GM23338 (cell line): ENCODE measurements at regions not wholly inside any gene's neighbourhood (a gene's known extent, or its start where the extent isn't known, plus 50 kb on each side); places are given as distances from the start of the nearest gene placed in this dataset.

Experiments
- ATAC-seq: fragments of 200-7000 bp; cut with Tn5 transposase; 3 replicates; pipeline ENCODE4 v1.9.1; 2020
- DNase-seq: peaks from one replicate; pipeline ENCODE4 v3.0.0-alpha.2; 2015; ENCODE audit warnings: low spot score
- H2AFZ ChIP-seq: fragments of 200-600 bp; sonication (generic); 2 replicates; pipeline ENCODE4 v1.8.0; 2016; ENCODE audit warnings: antibody characterized with exemption, mild to moderate bottlenecking, moderate library complexity
- H3F3A ChIP-seq: fragments of 200-600 bp; sonication (generic); replicated peaks from 2 replicates; pipeline ENCODE4 v1.8.0; 2017; ENCODE audit warnings: antibody characterized with exemption, mixed run types, low read depth
- H3K27ac ChIP-seq: fragments of 200-600 bp; sonication (generic); 2 replicates; pipeline ENCODE4 v1.6.1; 2016; ENCODE audit warnings: low read depth
- H3K27me3 ChIP-seq: fragments of 200-600 bp; sonication (generic); 2 replicates; pipeline ENCODE4 v1.8.0; 2016; ENCODE audit warnings: mild to moderate bottlenecking, mixed run types, moderate library complexity; ENCODE audit not compliant: insufficient read depth
- H3K36me3 ChIP-seq: fragments of 200-600 bp; sonication (generic); 2 replicates; pipeline ENCODE4 v1.8.0; 2016; ENCODE audit warnings: mild to moderate bottlenecking; ENCODE audit not compliant: insufficient read depth
- H3K4me1 ChIP-seq: fragments of 200-600 bp; sonication (generic); 2 replicates; pipeline ENCODE4 v1.8.0; 2016; ENCODE audit warnings: mild to moderate bottlenecking, moderate library complexity; ENCODE audit not compliant: insufficient read depth
- H3K4me2 ChIP-seq: fragments of 200-600 bp; sonication (generic); 2 replicates; pipeline ENCODE4 v1.7.1; 2017; ENCODE audit warnings: mixed run types
- H3K4me3 ChIP-seq: fragments of 200-600 bp; sonication (generic); 2 replicates; pipeline ENCODE4 v1.6.1; 2016; ENCODE audit warnings: mixed run types
- H3K79me2 ChIP-seq: fragments of 200-600 bp; sonication (generic); replicated peaks from 2 replicates; pipeline ENCODE4 v1.8.0; 2017; ENCODE audit warnings: mild to moderate bottlenecking; ENCODE audit not compliant: insufficient read depth
- H3K9me2 ChIP-seq: fragments of 200-600 bp; sonication (generic); 2 replicates; pipeline ENCODE4 v1.8.0; 2017; ENCODE audit not compliant: insufficient read depth
- H4K20me1 ChIP-seq: fragments of 200-600 bp; sonication (generic); replicated peaks from 2 replicates; pipeline ENCODE4 v1.8.0; 2017; ENCODE audit warnings: mild to moderate bottlenecking; ENCODE audit not compliant: insufficient read depth
- H3K27ac Mint-ChIP-seq: 2 replicates; pipeline ENCODE4 v1.8.0; 2020; ENCODE audit warnings: inconsistent platforms, mild to moderate bottlenecking, moderate library complexity, mixed read lengths
- H3K27me3 Mint-ChIP-seq: 3 replicates; pipeline ENCODE4 v1.8.0; 2022; ENCODE audit warnings: low read depth, mild to moderate bottlenecking, moderate library complexity, mixed read lengths, inconsistent platforms; ENCODE audit not compliant: insufficient read depth, poor library complexity
- H3K36me3 Mint-ChIP-seq: 3 replicates; pipeline ENCODE4 v1.8.0; 2021; ENCODE audit warnings: low read depth, mild to moderate bottlenecking, inconsistent platforms, moderate library complexity, mixed read lengths
- H3K4me1 Mint-ChIP-seq: 3 replicates; pipeline ENCODE4 v1.8.0; 2020; ENCODE audit warnings: mild to moderate bottlenecking, inconsistent platforms, mixed read lengths
- H3K4me3 Mint-ChIP-seq: 3 replicates; pipeline ENCODE4 v1.8.0; 2021; ENCODE audit warnings: moderate library complexity, mild to moderate bottlenecking, inconsistent platforms, mixed read lengths
- H3K9me3 Mint-ChIP-seq: 3 replicates; pipeline ENCODE4 v1.8.0; 2020; ENCODE audit warnings: moderate library complexity, mild to moderate bottlenecking, inconsistent platforms, mixed read lengths
- CREB1 ChIP-seq: fragments of 250-450 bp; sonication (Bioruptor Pico); IDR thresholded peaks from 2 replicates; pipeline ENCODE4 v1.5.0; 2020; ENCODE audit warnings: low read depth, mild to moderate bottlenecking, moderate library complexity
- CTCF ChIP-seq, 2 experiments: fragments of 200-600 bp in 1 of 2; sonication (generic) in 1 of 2; conservative IDR thresholded peaks; 2 replicates each; pipeline versions ENCODE4 v1.5.1 to v1.6.1; 2016 to 2017; ENCODE audit warnings: antibody characterized with exemption in 2 of 2, low read depth in 2 of 2, mild to moderate bottlenecking in 2 of 2, moderate library complexity in 1 of 2
- ETS1 ChIP-seq: IDR thresholded peaks from 2 replicates; pipeline ENCODE4 v1.6.1; 2016; ENCODE audit warnings: antibody characterized with exemption
- EZH2 ChIP-seq: fragments of 200-600 bp; sonication (generic); IDR thresholded peaks from one replicate; pipeline ENCODE4 v1.8.0; 2017; ENCODE audit warnings: antibody characterized with exemption, mild to moderate bottlenecking, low read depth; ENCODE audit not compliant: unreplicated experiment
- EZH2phosphoT487 ChIP-seq: fragments of 200-600 bp; sonication (generic); IDR thresholded peaks from one replicate; pipeline ENCODE4 v1.8.1; 2018; ENCODE audit warnings: antibody characterized with exemption; ENCODE audit not compliant: unreplicated experiment
- NANOG ChIP-seq: IDR thresholded peaks from 2 replicates; pipeline ENCODE4 v1.6.1; 2016; ENCODE audit warnings: antibody characterized with exemption, borderline replicate concordance
- POLR2AphosphoS5 ChIP-seq: IDR thresholded peaks from 2 replicates; pipeline ENCODE4 v1.6.1; 2016; ENCODE audit warnings: antibody characterized with exemption, low read depth
- ZNF114 ChIP-seq: fragments of 250-450 bp; sonication (Bioruptor Pico); IDR thresholded peaks from 2 replicates; pipeline ENCODE4 v1.5.0; 2020; ENCODE audit warnings: mild to moderate bottlenecking, moderate library complexity
- ZNF331 ChIP-seq: fragments of 250-450 bp; sonication (Bioruptor Pico); IDR thresholded peaks from 2 replicates; pipeline ENCODE4 v1.5.0; 2020; ENCODE audit warnings: low read depth, mild to moderate bottlenecking, moderate library complexity
- TF ChIP-seq, protein P1 (sequence below): fragments of 250-450 bp; sonication (Bioruptor Pico); IDR thresholded peaks from 2 replicates; pipeline ENCODE4 v1.5.0; 2020; ENCODE audit warnings: mild to moderate bottlenecking, moderate library complexity

DNA sequence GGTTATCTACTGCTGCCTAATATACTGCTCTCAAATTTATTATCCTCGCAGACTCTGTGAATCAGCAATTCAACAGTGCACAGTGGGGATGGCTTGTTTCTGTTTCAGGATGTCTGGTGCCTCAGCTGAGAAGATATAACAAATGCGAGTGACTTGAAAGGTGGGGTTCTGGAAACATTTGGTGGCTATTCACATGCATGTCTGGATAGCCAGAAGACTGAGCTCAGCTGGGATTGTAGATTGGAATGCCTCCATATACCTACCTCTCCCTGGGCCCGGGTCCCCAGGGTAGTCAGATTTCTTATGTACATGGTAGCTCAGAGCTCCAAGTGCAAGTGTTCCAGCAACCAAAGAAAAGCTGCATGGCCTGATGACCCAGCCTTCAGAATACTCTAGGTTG, 176.3 kb downstream of the IER5 start (continued):
- TF ChIP-seq, protein P1, sequence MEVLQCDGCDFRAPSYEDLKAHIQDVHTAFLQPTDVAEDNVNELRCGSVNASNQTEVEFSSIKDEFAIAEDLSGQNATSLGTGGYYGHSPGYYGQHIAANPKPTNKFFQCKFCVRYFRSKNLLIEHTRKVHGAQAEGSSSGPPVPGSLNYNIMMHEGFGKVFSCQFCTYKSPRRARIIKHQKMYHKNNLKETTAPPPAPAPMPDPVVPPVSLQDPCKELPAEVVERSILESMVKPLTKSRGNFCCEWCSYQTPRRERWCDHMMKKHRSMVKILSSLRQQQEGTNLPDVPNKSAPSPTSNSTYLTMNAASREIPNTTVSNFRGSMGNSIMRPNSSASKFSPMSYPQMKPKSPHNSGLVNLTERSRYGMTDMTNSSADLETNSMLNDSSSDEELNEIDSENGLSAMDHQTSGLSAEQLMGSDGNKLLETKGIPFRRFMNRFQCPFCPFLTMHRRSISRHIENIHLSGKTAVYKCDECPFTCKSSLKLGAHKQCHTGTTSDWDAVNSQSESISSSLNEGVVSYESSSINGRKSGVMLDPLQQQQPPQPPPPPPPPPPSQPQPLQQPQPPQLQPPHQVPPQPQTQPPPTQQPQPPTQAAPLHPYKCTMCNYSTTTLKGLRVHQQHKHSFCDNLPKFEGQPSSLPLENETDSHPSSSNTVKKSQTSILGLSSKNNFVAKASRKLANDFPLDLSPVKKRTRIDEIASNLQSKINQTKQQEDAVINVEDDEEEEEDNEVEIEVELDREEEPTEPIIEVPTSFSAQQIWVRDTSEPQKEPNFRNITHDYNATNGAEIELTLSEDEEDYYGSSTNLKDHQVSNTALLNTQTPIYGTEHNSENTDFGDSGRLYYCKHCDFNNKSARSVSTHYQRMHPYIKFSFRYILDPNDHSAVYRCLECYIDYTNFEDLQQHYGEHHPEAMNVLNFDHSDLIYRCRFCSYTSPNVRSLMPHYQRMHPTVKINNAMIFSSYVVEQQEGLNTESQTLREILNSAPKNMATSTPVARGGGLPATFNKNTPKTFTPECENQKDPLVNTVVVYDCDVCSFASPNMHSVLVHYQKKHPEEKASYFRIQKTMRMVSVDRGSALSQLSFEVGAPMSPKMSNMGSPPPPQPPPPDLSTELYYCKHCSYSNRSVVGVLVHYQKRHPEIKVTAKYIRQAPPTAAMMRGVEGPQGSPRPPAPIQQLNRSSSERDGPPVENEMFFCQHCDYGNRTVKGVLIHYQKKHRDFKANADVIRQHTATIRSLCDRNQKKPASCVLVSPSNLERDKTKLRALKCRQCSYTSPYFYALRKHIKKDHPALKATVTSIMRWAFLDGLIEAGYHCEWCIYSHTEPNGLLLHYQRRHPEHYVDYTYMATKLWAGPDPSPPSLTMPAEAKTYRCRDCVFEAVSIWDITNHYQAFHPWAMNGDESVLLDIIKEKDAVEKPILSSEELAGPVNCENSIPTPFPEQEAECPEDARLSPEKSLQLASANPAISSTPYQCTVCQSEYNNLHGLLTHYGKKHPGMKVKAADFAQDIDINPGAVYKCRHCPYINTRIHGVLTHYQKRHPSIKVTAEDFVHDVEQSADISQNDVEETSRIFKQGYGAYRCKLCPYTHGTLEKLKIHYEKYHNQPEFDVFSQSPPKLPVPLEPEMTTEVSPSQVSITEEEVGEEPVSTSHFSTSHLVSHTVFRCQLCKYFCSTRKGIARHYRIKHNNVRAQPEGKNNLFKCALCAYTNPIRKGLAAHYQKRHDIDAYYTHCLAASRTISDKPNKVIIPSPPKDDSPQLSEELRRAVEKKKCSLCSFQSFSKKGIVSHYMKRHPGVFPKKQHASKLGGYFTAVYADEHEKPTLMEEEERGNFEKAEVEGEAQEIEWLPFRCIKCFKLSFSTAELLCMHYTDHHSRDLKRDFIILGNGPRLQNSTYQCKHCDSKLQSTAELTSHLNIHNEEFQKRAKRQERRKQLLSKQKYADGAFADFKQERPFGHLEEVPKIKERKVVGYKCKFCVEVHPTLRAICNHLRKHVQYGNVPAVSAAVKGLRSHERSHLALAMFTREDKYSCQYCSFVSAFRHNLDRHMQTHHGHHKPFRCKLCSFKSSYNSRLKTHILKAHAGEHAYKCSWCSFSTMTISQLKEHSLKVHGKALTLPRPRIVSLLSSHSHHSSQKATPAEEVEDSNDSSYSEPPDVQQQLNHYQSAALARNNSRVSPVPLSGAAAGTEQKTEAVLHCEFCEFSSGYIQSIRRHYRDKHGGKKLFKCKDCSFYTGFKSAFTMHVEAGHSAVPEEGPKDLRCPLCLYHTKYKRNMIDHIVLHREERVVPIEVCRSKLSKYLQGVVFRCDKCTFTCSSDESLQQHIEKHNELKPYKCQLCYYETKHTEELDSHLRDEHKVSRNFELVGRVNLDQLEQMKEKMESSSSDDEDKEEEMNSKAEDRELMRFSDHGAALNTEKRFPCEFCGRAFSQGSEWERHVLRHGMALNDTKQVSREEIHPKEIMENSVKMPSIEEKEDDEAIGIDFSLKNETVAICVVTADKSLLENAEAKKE (CRISPR knock-in tag): no peak
- no peak for TF ChIP-seq ETS1
- no peak for TF ChIP-seq ZNF114 (CRISPR knock-in tag)
- no peak for TF ChIP-seq POLR2AphosphoS5
- no peak for TF ChIP-seq EZH2phosphoT487
- TF ChIP-seq ZNF331 (CRISPR knock-in tag): no peak

DNA sequence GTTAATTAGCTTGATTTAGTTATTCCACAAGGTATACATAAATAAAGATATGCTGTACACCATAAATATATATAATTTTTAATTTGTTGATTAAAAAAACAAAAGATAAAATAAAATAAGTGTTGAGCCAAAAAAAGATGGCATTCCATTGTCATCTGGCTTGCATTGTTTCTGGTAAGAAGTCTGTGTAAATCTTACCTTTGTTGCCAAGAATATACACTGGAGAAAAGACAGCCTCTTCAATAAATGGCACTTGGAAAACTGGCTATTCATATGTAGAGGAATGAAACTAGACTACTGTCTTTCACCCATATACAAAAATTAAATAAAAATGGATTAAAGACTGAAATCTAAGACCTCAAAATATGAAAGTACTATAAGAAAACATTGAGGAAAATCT, 196.5 kb downstream of the IER5 start:
- ATAC-seq (no peak), DNase-seq (no peak)
- no peak overlapping the region for H3K27ac Mint-ChIP-seq
- peaks cover 3% of the 10 kb centered on the region for H3K27me3 Mint-ChIP-seq
- H3K27ac ChIP-seq: no peak overlapping the region
- 0 out of 2 replicates have a peak, but pooled peaks cover 2% of the 10 kb centered on the region for H3K36me3 ChIP-seq
- H3K4me2 ChIP-seq: no peak overlapping the region
- H3K79me2 ChIP-seq: no peaks in the 10 kb centered on the region
- H3K4me3 Mint-ChIP-seq: no peak overlapping the region
- no peaks in the 10 kb centered on the region for H3K4me1 ChIP-seq
- no peak overlapping the region for H2AFZ ChIP-seq
- no peaks in the 10 kb centered on the region for H3K27me3 ChIP-seq
- no peaks in the 10 kb centered on the region for H4K20me1 ChIP-seq
- H3K9me2 ChIP-seq: no peaks in the 10 kb centered on the region
- peaks cover 46% of the 10 kb centered on the region for H3K9me3 Mint-ChIP-seq
- H3K36me3 Mint-ChIP-seq: peaks cover 5% of the 10 kb centered on the region; the same call in 2 of the 3 replicates
- H3F3A ChIP-seq: no peaks in the 10 kb centered on the region
- H3K4me1 Mint-ChIP-seq: no peaks in the 10 kb centered on the region
- H3K4me3 ChIP-seq: no peak overlapping the region
- TF ChIP-seq CTCF (conservative IDR thresholded peaks at IDR 0.05; ENCODE audit: low read depth in 2 of 2): no peak
- no peak for TF ChIP-seq NANOG
- TF ChIP-seq EZH2: no peak
- TF ChIP-seq EZH2phosphoT487: no peak
- TF ChIP-seq CREB1 (CRISPR knock-in tag): no peak
